PC-3 (cell line): ENCODE measurements at regions not wholly inside any gene's neighbourhood (a gene's known extent, or its start where the extent isn't known, plus 50 kb on each side); places are given as distances from the start of the nearest gene placed in this dataset.

Experiments used
- ATAC-seq: fragments of 200-7000 bp; cut with Tn5 transposase; 2 replicates; pipeline ENCODE4 v1.9.1; 2020; ENCODE audit warnings: mild to moderate bottlenecking, moderate library complexity
- BruUV-seq: library from RNA; stranded (reverse); fragments of 400-500 nt; replicated peaks from 2 replicates; lab custom pipeline; 2021; lab: Mats Ljungman, UMichigan
- CTCF ChIA-PET: fragments of 300-600 bp; sonication (Branson Sonifier 250); formaldehyde crosslinking; loops from one replicate; lab custom pipeline; 2022; ENCODE audit warnings: antibody characterized with exemption; lab: Charles Lee
- POLR2A ChIA-PET: fragments of 300-600 bp; sonication (Branson Sonifier 250); formaldehyde crosslinking; loops from one replicate; lab custom pipeline; 2022; ENCODE audit warnings: antibody characterized with exemption; ENCODE audit not compliant: unreplicated experiment; lab: Charles Lee
- DNase-seq: peaks from one replicate; pipeline ENCODE4 v3.0.0-alpha.2; 2015
- H2AFZ ChIP-seq: fragments of 300-600 bp; sonication (generic); 2 replicates; pipeline ENCODE4 v1.6.0; 2016; ENCODE audit warnings: antibody characterized with exemption, low read length
- H3F3A ChIP-seq: fragments of 300-600 bp; sonication (generic); one replicate; pipeline ENCODE4 v1.6.0; 2017; ENCODE audit warnings: antibody characterized with exemption, low read length, control low read depth, mild to moderate bottlenecking; ENCODE audit not compliant: unreplicated experiment
- H3K27ac ChIP-seq: fragments of 300-600 bp; sonication (generic); 2 replicates; pipeline ENCODE4 v1.5.1; 2016; ENCODE audit warnings: mild to moderate bottlenecking, low read length
- H3K27me3 ChIP-seq: fragments of 300-600 bp; sonication (generic); 2 replicates; pipeline ENCODE4 v1.6.1; 2016; ENCODE audit warnings: low read length, mixed read lengths
- H3K36me3 ChIP-seq: fragments of 300-600 bp; sonication (generic); 2 replicates; pipeline ENCODE4 v1.6.1; 2016; ENCODE audit warnings: low read depth, mixed run types, low read length, mixed read lengths
- H3K4me1 ChIP-seq: fragments of 300-600 bp; sonication (generic); 2 replicates; pipeline ENCODE4 v1.5.1; 2016; ENCODE audit warnings: low read length; ENCODE audit not compliant: insufficient read depth
- H3K4me2 ChIP-seq: fragments of 300-600 bp; sonication (generic); 2 replicates; pipeline ENCODE4 v1.6.0; 2016; ENCODE audit warnings: low read length
- H3K4me3 ChIP-seq: fragments of 300-600 bp; sonication (generic); 2 replicates; pipeline ENCODE4 v1.5.1; 2016; ENCODE audit warnings: mild to moderate bottlenecking, low read length, mixed read lengths
- H3K79me2 ChIP-seq: fragments of 300-600 bp; sonication (generic); 2 replicates; pipeline ENCODE4 v1.6.1; 2017; ENCODE audit warnings: low read length, mixed read lengths
- H3K9ac ChIP-seq: fragments of 300-600 bp; sonication (generic); 2 replicates; pipeline ENCODE4 v1.6.0; 2016; ENCODE audit warnings: mild to moderate bottlenecking, low read length
- H3K9me2 ChIP-seq: fragments of 300-600 bp; sonication (generic); replicated peaks from 2 replicates; pipeline ENCODE4 v1.6.1; 2016; ENCODE audit warnings: mixed run types, low read length, mixed read lengths
- H3K9me3 ChIP-seq: fragments of 300-600 bp; sonication (generic); 2 replicates; pipeline ENCODE4 v1.6.1; 2016; ENCODE audit warnings: low read length, mixed read lengths
- H4K20me1 ChIP-seq: fragments of 300-600 bp; sonication (generic); 2 replicates; pipeline ENCODE4 v1.6.1; 2016; ENCODE audit warnings: low read length, mixed read lengths
- CTCF ChIP-seq: fragments of 300-600 bp; sonication (generic); conservative IDR thresholded peaks from 2 replicates; pipeline ENCODE4 v1.5.1; 2017; ENCODE audit warnings: antibody characterized with exemption, low read depth, mild to moderate bottlenecking, low read length
- EZH2 ChIP-seq: fragments of 300-600 bp; sonication (generic); IDR thresholded peaks from one replicate; pipeline ENCODE4 v1.6.1; 2017; ENCODE audit warnings: antibody characterized with exemption, mild to moderate bottlenecking, low read length; ENCODE audit not compliant: unreplicated experiment
- EZH2phosphoT487 ChIP-seq: fragments of 300-600 bp; sonication (generic); IDR thresholded peaks from 2 replicates; pipeline ENCODE4 v1.6.1; 2018; ENCODE audit warnings: mild to moderate bottlenecking, antibody characterized with exemption, low read length, borderline replicate concordance
- intact Hi-C: fragments of 100-400 bp; cut with micrococcal nuclease; formaldehyde crosslinking; loops from 2 replicates; pipeline ENCODE4 v1.9.0; 2023

- peaks cover 15% of the 10 kb centered on the region; the same call in 1 of the 2 replicates for H3K27me3 ChIP-seq
- TF ChIP-seq EZH2 (no peak), EZH2phosphoT487 (no peak), CTCF (no peak)
- intact Hi-C loops = no loop called here
- no peaks in the 10 kb centered on the region for H3K36me3 ChIP-seq
- H3K4me2 ChIP-seq = no peak overlapping the region
- DNase-seq (no peak), ATAC-seq (no peak)
- H2AFZ ChIP-seq = no peak overlapping the region
- no peaks in the 10 kb centered on the region for H3K9me3 ChIP-seq
- H3K4me3 ChIP-seq = no peak overlapping the region
- H3K9ac ChIP-seq = no peak overlapping the region
- no peak overlapping the region for H3K27ac ChIP-seq
- ChIA-PET POLR2A (no interaction called here), CTCF (no interaction called here)
- no peaks in the 10 kb centered on the region for H4K20me1 ChIP-seq
- H3K79me2 ChIP-seq = no peaks in the 10 kb centered on the region
- no TSS peak for BruUV-seq
- no peaks in the 10 kb centered on the region for H3F3A ChIP-seq
- H3K4me1 ChIP-seq = peaks cover 30% of the 10 kb centered on the region
- no peaks in the 10 kb centered on the region for H3K9me2 ChIP-seq
Observed at GRCh38 chr2:71832844-71833243, 314.8 kb downstream of the CYP26B1 start.

GRCh38 chr2:71832388-71832787 is 315.3 kb downstream of the CYP26B1 start:
- Histone ChIP-seq H3K9me3 (no peaks in the 10 kb centered on the region), H4K20me1 (no peaks in the 10 kb centered on the region), H3K4me1 (peaks cover 30% of the 10 kb centered on the region), H3K4me2 (no peak overlapping the region), H3K27me3 (peaks cover 14% of the 10 kb centered on the region; the same call in 1 of the 2 replicates), H3K27ac (no peak overlapping the region), H3K9ac (no peak overlapping the region), H3K4me3 (no peak overlapping the region), H3K9me2 (no peaks in the 10 kb centered on the region), H3F3A (no peaks in the 10 kb centered on the region), H3K79me2 (no peaks in the 10 kb centered on the region), H3K36me3 (no peaks in the 10 kb centered on the region), H2AFZ (no peak overlapping the region)
- POLR2A ChIA-PET = no interaction called here
- CTCF ChIA-PET = no interaction called here
- TF ChIP-seq EZH2phosphoT487 = no peak
- TF ChIP-seq CTCF = no peak
- no peak for TF ChIP-seq EZH2
- BruUV-seq = no TSS peak
- ATAC-seq (no peak), DNase-seq (no peak)
- intact Hi-C loops = no loop called here

- no peak overlapping the region for H2AFZ ChIP-seq
- H3K27me3 ChIP-seq = 0 out of 2 replicates have a peak, but pooled peaks cover 4% of the 10 kb centered on the region
- BruUV-seq = no TSS peak
- no peak overlapping the region for H3K9ac ChIP-seq
- CTCF ChIA-PET = no interaction called here
- H3K4me1 ChIP-seq = peaks cover 30% of the 10 kb centered on the region
- H3K79me2 ChIP-seq = no peaks in the 10 kb centered on the region
- no peak overlapping the region for H3K4me3 ChIP-seq
- H3K27ac ChIP-seq = no peak overlapping the region
- no peaks in the 10 kb centered on the region for H3K9me3 ChIP-seq
- no peaks in the 10 kb centered on the region for H3K9me2 ChIP-seq
- peak; percentile 9 for ATAC-seq
- H4K20me1 ChIP-seq = no peaks in the 10 kb centered on the region
- POLR2A ChIA-PET = interaction anchor here (0.7 kb wide), 1 partner anchor 207 kb away, joined by 4 read pairs; no protein-coding TSS in a partner anchor
- TF ChIP-seq CTCF (no peak), EZH2phosphoT487 (no peak), EZH2 (no peak)
- no peaks in the 10 kb centered on the region for H3K36me3 ChIP-seq
- peak; percentile 43 for DNase-seq
- peak overlapping the region; percentile 28; the same call in 1 of the 2 replicates for H3K4me2 ChIP-seq
- H3F3A ChIP-seq = no peaks in the 10 kb centered on the region
- intact Hi-C loops = no loop called here
Observed at GRCh38 chr2:71831193-71831577, 316.5 kb downstream of the CYP26B1 start.
